Activated T-helper 1 cell treated with anti-CD3 and anti-CD28 coated beads, Interleukin-12 subunit alpha, Interleukin-12 subunit beta, Interleukin-2, Interleukin-4 antibody, amounts not matched to agents 30 ng/mL and 10 ng/mL and 1 ng/mL, durations not matched to agents 14 hours and 24 hours and 36 hours (primary cell): ENCODE measurements at regions not wholly inside any gene's neighbourhood (a gene's known extent, or its start where the extent isn't known, plus 50 kb on each side); places are given as distances from the start of the nearest gene placed in this dataset.

Experiments used
- DNase-seq: peaks from one replicate; pipeline ENCODE4 v3.0.0; 2021; ENCODE audit warnings: low spot score
- H3K27ac Mint-ChIP-seq: one replicate; pipeline ENCODE4 v1.8.0; 2021; ENCODE audit warnings: mild to moderate bottlenecking, mixed read lengths
- H3K27me3 Mint-ChIP-seq: one replicate; pipeline ENCODE4 v1.8.0; 2022; ENCODE audit warnings: mild to moderate bottlenecking, moderate library complexity, mixed read lengths; ENCODE audit not compliant: insufficient read depth
- H3K36me3 Mint-ChIP-seq: one replicate; pipeline ENCODE4 v1.8.0; 2021; ENCODE audit warnings: low read depth, mixed read lengths
- H3K4me1 Mint-ChIP-seq: one replicate; pipeline ENCODE4 v1.8.0; 2021; ENCODE audit warnings: low read depth, mixed read lengths
- H3K4me3 Mint-ChIP-seq: one replicate; pipeline ENCODE4 v1.8.0; 2021; ENCODE audit warnings: mild to moderate bottlenecking, moderate library complexity, mixed read lengths
- H3K9me3 Mint-ChIP-seq: one replicate; pipeline ENCODE4 v1.8.0; 2021; ENCODE audit warnings: mixed read lengths
- intact Hi-C: fragments of 100-400 bp; cut with micrococcal nuclease; formaldehyde crosslinking; loops from one replicate; pipeline ENCODE4 v1.15.1; 2024

DNA sequence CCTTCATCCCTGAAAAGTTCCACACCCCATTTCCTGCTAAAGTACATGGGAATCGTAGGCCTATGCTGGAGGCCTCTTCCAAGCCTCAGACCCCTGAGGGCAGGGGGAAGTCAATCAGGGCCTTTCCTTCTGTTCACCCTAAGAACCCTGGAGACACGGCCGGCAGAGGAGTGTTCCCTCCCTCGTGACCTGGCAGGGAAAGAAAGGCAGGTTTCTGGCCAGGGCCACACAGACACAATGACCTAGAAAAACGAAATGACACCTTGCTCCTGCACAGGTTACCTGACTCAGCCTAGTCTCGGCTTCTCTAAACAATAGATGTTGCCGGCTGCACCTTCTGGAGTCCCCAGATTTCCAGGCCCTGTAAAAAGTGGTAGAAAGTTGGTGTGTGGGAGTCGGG, 60.6 kb upstream of the CADM1 start:
- intact Hi-C loops, result no loop called here
- H3K4me3 Mint-ChIP-seq, result no peak overlapping the region

DNA sequence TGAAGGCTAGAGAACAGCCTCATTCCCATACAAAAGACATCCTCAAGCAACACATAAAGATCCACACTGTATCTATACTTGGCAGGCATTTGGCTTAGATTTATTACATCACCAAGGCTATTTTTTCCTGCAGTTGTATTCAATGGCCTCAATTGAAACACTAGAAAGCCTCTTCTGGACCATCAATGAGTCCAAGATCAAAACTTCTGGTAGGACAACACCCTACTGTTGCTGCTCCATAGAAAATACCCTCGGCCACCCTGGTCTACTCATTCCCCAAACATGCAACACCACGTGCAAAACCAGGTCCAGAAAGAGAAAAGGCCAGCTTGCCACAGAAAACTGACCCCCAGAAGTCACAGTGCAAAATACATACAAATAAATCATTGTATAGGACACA, 56.9 kb upstream of the CADM1 start:
- H3K4me1 Mint-ChIP-seq, result no peaks in the 10 kb centered on the region
- no peaks in the 10 kb centered on the region for H3K27me3 Mint-ChIP-seq
- H3K4me3 Mint-ChIP-seq, result no peak overlapping the region
- DNase-seq, result no peak
- intact Hi-C loops, result no loop called here
- no peaks in the 10 kb centered on the region for H3K36me3 Mint-ChIP-seq
- H3K27ac Mint-ChIP-seq, result no peak overlapping the region
- H3K9me3 Mint-ChIP-seq, result no peaks in the 10 kb centered on the region

More for the DNA sequence above, 60.6 kb upstream of the CADM1 start:
- Mint-ChIP-seq H3K36me3 (no peaks in the 10 kb centered on the region), H3K9me3 (no peaks in the 10 kb centered on the region), H3K4me1 (no peaks in the 10 kb centered on the region), H3K27me3 (peaks cover 1% of the 10 kb centered on the region), H3K27ac (no peak overlapping the region)
- DNase-seq, result no peak

DNA sequence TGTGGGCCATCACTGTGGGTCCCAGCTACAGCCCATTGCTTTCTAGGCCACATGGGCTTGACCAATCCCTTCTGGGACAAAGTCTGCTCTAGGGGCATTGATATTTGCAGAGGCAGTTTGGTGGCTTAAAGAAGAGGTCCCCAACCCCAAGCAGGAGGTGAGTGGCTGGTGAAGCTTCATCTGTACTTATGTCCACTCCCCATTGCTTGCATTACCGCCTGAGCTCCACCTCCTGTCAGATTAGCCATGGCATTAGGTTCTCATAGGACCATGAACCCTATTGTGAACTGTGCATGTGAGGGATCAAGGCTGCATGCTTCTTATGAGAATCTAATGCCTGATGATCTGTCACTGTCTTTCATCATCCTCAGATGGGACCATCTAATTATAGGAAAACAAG, 54.4 kb upstream of the CADM1 start:
- Mint-ChIP-seq H3K4me3 (no peak overlapping the region), H3K27ac (no peak overlapping the region), H3K27me3 (no peaks in the 10 kb centered on the region), H3K9me3 (no peaks in the 10 kb centered on the region), H3K36me3 (no peaks in the 10 kb centered on the region), H3K4me1 (no peaks in the 10 kb centered on the region)
- DNase-seq, result no peak
- intact Hi-C loops, result no loop called here

DNA sequence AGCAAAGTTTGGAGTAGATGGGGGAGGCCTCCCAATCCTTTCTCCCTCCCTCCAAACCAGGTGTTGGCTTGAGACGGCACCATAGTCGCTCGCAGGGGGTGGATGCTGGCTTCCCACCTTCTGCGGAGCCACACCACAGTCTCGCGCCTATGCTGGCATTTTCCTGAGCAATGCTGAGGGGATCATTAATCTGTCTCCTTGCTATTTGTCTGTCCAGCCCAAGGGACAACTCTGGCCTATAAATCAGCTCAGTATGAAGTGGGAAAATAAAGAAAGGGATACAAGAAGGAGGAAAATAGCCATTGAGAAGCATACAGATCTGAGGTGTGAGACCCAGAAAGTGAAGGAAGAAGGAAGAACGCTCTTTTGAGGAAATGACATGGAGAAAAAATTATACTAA, 53.5 kb upstream of the CADM1 start:
- intact Hi-C loops, result no loop called here
- Mint-ChIP-seq H3K36me3 (no peaks in the 10 kb centered on the region), H3K4me1 (no peaks in the 10 kb centered on the region), H3K9me3 (no peaks in the 10 kb centered on the region), H3K4me3 (no peak overlapping the region), H3K27me3 (no peaks in the 10 kb centered on the region), H3K27ac (no peak overlapping the region)
- no peak for DNase-seq

DNA sequence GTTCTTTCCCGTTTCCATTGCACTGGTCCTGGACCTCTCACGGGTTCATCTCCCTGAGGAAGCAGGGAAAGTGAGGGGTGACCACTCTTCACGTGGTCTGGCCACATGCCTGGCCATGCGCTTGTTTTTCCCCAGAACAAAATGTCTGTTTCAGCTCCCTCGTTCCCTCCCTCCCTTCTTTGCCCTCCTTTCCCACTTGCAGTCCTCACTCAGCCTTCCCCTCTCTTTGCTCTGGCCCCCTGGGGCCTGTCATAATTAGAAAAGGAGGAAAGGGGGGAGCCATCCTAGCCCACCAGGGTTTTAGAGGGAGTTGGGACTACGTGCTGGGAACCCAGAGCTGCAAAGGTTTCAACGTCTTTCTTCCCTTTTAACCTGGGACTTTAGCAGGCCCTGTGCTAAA, 52.8 kb upstream of the CADM1 start:
- intact Hi-C loops, result no loop called here
- DNase-seq, result no peak
- Mint-ChIP-seq H3K27ac (no peak overlapping the region), H3K36me3 (no peaks in the 10 kb centered on the region), H3K27me3 (no peaks in the 10 kb centered on the region), H3K9me3 (no peaks in the 10 kb centered on the region), H3K4me1 (no peaks in the 10 kb centered on the region), H3K4me3 (no peak overlapping the region)

DNA sequence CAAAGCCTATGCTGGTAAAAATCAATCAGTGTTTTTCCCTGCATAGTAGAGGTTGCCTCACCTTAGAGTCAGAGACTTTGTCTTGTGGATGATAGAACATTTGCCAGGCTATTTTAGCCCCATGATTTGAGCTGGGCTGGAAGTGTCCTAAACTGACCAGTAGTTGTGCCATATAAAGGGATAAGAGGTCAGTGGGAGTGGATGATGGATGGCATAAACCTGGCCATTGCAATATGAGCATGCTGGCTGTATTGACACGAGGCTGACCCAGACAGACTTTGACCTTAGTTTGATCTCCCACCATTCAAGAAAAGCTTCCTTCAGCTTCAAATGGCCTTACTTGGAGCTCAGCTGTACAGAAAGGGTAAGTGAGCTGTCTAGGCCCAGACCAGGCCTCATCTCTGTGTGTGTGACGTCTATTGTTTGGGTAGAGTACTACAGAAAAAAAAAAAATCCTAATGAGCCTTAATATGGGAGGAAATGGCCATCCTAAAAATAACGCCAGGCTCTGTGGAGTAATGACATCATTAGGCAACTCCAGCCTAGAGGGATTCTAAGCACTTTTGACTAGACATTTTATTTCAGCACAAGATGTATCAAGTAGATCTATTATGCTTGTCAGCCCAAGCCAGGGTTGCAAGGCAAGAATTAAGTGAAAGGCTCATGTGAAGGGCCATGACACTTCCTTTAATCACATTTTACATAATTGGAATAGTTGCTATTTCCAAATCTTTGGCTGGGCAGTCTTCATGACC, 51.3 kb upstream of the CADM1 start:
- Mint-ChIP-seq H3K27ac (no peak overlapping the region), H3K4me1 (no peaks in the 10 kb centered on the region), H3K27me3 (no peaks in the 10 kb centered on the region), H3K36me3 (no peaks in the 10 kb centered on the region), H3K4me3 (no peak overlapping the region), H3K9me3 (no peaks in the 10 kb centered on the region)
- intact Hi-C loops, result no loop called here
- no peak for DNase-seq
